Suppressor macrophage treated with lipopolysaccharide for 1 hour (primary cell): ENCODE measurements at regions not wholly inside any gene's neighbourhood (a gene's known extent, or its start where the extent isn't known, plus 50 kb on each side); places are given as distances from the start of the nearest gene placed in this dataset.
"Not testable (repeated sequence)": the region's sequence is repeated elsewhere in the genome, so short reads cannot be mapped to it uniquely, and the experiment has no call there.

Experiments
- DNase-seq, 3 donors: peaks; one replicate each; pipeline ENCODE4 v3.0.0-alpha.2; 2020 to 2022

DNA sequence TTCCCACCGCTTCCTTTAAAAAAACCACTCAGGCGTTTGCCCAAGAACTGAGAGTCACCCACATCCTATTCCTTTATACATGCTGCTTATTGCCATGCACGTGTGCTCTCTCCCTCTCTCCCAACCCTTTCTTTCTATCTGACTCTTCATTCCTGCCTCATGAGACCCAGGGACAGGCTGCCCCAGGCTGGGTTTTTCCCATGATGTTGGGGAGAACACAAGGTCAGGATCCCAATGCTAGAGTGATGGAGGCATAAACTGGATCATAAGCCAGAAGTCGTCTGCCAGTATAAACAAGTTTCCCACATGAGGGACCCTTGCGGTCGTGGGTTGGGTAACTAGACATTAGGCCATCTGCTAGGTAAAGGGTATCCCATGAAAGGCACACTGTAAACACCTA lies 64.9 kb downstream of the CD2 start:
- no peak for DNase-seq

DNA sequence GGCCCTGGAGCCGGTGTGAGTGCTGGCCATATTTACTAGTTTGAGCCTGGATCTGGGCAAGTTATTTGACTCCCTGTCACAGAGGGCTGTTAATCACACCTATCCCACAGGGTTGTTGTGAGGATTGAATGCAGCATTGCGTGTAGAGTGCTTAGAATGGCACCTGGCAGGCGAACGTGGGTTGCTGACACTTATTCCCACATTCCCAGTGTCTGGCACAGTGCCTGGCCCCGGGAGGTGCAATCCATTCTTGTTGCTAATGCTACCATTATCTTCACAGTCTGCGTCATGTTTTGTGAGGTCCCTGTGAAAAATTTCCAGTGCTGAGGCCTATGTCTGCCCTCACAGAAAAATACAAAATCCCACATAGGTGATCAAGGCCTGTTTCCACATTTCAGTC lies 66.1 kb downstream of the CD2 start:
- DNase-seq, result no peak

DNA sequence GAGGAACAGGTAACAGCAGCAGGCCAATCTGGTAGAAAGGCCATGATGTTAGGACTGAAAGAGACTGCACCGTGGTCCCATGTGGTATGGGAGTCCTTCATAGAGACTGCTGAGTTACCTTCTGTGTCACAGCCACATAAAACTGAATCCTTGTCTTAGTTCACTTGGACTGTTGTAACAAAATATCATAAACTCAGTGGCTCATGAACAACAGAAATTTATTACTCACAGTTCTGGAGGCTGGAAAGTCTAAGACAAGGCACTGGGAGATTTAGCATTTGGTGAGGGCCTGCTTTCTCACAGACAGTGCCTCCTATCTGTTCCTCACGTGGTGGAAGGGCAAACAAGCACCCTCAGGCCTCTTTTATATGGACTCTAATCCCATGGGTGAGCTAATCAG lies 67.5 kb downstream of the CD2 start:
- no peak for DNase-seq

DNA sequence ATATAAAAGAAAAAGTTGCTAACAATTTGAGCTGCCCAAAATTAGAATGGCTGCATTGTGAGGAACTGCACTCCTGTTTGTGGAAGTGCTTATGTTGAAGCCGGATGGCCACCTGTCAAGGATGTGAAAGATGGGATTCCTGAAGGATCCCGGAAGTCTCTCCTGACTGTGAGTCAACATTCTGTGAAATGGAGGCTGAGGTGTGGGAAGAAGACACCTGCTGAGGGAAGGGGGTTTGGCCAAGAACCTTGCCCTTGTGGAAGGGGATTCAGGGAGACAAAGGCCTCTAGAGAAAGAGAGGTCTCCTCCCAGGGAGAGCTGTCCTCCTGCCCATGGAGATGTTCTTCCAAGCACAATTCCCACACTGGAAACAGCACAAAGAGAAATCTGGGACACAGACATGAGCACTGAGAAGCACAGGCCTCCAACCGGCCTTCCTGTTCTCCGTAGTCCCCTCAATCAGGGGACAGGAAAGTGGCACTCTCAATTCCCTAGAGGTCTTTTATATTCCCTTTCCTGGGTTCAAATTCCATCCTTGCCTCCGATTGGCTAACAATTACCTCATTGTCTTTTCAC lies 70.5 kb downstream of the CD2 start:
- DNase-seq, result no peak

DNA sequence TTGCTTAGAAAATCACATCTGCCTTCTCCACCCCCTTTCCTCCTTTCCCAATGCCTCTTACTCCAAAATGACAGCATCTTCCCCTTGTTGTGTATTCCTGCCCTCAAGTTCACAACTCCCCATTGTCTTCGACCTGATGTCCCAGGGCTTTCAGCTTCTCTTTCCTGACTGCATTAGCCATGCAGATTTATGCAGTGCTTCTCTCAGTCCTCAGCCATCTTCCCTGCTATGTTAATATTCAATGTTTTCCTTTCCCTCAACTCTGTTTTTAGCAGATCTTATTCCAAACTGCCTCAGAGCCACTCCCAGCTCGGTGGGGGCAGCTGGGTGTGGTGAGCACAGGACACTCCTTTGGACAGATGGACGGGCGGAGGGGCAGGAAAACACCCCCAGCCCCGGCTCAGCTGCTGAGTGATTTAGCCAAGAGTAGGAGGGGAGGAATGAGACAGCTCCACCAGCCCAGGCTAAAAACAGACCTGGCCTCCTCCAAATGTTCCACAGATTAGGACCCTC lies 71.0 kb downstream of the CD2 start:
- DNase-seq, result no peak

DNA sequence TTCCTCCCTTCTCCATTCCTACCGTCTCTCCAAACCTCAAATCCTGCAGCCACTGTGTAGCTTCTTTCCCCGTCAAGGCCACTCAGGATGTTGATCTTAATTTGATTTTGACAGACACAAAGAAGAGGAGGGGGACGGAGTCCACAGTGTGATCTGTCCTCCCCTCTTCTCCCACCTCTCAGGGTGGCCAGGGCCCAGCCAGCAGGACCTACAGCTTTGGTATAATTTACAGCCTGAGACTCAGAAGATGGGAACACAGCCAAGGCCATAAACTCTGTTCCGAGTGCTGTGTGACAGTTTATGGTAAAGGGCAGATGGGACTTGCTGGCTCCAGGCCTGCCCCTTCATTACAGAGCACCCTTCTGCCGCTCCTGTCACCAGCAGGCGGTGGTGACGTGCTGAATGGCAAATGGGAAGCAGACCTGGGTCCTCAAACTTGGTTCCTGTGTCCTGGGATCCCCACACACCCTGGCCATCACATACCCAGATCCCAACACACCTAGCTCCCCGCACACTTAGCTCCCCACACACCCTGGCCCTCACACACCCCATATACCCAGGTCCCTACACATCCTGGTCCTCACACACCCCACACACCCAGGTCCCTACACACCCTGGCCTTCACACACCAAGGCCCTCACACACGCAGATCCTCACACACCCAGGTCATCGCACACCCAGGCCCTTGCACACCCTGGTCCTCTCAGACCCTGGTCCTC lies 71.6 kb downstream of the CD2 start:
- no peak for DNase-seq

DNA sequence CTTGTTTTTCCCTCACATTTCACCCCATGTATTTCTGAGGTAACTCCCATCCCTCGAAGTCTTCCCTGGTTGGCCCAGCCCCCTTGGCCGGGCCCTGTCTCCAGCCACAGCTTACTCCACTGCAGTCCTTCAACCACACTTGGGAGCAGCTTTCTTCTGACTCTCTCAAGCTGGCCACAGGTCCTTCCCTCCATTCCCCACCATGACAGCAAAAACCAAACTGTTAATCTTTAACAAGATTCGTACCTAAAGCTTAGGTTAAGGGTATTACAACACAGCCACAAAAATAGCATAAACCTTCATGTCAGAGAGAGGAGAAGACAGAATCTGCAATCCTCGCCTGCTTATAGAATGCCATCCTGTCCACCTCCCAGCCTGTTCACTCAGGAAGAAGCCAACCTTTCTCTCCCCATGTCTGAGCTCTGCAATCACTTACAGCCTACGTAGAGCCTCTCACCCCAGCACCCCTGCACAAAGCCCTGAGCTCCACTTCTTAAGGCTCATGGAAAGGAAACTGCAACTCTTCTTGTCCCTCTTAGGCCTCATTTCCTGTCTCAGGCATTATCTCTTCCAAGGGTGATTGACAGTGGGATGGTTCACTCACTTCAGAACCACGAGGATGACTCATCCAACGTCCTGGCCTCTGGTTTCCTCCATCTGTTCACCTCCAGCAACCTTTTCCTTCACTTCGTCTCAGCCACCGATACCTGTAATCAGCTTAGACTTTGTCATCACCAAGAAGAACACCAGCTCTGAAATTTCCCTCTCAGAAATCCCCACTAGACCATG lies 72.8 kb downstream of the CD2 start:
- peak; percentile 12 to 33 (median 24) for DNase-seq

DNA sequence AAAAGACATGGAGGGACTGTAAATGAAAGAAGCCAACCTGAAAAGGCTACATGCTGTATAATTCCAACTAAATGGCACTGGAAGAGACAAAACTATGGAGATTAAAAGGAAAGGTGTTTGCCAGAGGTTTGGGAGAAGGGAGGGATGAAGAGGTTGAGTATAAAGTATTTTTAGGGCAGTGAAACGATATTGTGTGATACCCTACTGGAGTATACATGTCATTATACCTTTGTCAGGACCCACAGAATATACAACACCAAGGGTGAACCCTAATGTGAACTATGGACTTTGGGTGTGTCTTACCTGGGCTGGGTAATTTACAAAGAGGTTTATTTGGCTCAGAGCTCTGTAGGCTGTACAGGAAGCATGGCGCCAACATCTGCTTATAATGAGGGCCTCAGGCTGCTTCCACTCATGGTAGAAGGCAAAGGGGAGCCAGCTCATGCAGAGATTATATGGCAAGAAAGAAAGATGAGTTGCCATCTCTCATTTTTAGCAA lies 73.4 kb downstream of the CD2 start:
- DNase-seq, result no peak

DNA sequence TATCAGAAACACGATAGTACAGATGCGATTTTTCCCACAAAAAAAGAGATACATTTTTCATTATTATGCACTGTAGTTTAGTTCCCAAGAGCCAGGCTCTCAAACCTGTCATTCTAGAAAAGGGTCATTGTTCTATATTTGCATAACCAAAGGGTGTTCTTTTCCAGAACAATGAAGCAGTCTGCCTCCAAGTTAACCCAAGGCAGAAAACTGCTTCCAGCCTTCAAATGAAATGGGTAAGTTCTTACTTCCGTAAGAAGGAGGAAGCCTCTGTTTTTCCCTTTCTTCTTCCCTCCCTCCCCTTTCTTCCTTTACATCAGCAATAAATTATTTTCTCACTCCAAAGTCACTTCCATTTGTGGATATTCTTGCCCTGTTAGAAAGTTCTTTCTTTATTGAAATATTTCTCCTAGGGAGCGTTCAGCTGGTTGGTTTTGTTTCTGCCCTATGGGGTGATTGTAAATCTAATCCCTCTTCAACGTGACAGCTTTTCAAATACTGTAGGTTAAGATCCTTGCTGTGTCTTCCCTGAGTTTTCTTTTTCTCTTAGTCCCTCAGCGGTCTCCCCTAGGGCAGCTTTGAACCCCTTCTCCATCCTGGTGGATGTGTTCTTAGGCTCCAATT lies 77.3 kb upstream of the PTGFRN start:
- no peak for DNase-seq

DNA sequence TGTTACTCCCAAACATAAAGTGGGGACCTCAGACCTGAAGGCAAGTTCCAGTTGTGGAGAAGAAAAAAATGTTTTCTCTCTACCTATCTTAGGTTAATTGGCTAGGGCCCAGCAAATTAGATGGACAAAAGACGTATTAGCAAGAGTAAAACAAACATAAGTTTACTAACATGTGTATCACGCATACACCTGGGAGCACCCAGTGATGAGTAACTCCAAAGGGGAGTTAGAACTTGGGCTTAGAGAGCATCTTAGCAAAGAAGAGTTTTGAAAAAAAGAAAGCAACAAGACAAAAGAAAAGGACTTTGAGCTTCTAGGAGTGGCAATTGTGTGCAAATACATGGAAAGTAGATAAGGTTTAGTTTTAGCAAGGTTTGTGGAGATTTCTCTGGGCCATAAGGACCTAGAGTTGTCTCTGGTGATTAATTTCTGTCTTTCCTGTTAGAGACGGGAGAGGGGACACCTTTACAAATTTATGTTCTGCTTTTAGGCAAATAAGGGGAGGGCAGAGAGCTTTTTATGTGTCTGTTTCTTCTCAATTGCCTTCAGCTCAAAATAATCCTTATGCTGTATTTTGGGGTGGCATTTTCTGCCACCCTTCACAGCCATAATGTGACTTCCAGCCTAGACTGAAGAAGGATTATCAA lies 76.7 kb upstream of the PTGFRN start:
- DNase-seq, result no peak

DNA sequence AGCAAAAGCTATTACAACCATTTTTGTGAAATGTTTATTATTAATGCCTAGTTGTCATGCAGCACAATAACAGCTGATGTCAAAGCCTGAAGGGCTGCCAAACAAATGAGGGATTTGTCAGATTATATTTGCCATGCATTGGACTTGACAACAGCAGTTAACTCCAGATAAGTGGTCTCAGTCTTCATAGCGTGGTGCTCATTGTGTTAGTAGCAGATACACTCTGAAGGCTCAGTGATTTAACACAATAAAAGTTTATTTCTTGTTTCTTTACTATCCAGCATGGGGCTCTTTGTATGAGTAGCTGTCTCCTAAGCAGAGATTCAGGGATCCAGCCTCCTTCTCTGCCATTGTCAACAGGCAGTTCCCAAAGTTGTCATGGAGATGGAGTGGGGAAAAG lies 76.0 kb upstream of the PTGFRN start:
- DNase-seq, result no peak

DNA sequence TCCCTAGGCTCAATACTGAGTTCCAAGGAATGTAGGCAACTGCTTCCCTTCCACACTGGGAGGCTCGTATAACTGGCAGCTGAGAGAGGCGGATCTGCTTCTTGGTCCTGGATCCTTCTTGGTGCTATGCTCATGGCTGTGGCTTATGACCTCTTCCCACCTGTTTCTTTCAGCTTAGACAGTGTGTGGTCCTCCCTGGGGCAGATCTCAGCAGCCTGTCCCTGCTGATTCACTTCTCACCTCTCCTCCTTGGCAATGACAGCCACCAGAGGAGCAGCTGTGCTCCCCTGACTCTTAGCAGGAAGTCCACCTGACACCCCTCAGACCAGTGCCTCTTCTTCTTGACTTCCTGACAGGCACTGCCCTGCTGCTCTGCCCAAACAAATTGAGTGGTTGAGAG lies 75.1 kb upstream of the PTGFRN start:
- DNase-seq, result no peak

DNA sequence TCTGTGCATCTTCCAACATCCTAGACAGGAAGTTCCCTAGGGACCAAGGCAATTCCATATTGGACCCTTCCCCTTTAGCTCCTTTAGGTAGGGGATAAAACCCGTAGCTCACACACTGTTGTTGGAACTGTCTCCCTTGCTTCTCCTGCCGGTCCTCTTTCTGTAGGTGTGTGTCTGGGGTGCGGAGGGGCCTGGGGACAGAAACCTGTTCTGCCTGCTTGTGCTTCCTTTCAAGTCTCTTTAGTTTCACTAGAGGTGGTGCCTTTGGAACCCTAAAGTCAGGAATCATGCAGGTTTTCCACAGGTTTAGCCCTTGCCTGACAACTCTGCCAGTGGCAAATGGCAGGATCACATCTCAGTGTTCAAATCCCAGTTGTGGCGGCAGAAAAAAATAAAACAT lies 74.6 kb upstream of the PTGFRN start:
- DNase-seq, result no peak

DNA sequence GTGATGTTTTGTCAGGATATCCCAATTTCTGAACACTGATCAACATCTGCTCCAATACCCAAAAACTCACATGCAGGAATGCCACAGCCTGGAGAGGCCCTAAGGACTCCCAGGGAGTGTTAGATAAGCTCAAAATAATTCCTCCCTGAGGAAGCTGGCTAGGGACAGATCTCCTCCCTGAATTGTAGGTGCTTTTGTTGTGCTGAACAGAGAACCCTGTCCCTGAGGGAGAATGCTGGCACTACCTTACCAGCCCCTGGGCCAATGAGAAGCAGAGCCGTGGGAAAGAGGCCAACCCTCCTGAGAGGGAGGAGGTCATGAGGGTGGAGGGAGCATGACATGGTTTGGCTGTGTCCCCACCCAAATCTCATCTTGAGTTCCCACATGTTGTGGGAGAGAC lies 73.6 kb upstream of the PTGFRN start:
- no peak for DNase-seq

DNA sequence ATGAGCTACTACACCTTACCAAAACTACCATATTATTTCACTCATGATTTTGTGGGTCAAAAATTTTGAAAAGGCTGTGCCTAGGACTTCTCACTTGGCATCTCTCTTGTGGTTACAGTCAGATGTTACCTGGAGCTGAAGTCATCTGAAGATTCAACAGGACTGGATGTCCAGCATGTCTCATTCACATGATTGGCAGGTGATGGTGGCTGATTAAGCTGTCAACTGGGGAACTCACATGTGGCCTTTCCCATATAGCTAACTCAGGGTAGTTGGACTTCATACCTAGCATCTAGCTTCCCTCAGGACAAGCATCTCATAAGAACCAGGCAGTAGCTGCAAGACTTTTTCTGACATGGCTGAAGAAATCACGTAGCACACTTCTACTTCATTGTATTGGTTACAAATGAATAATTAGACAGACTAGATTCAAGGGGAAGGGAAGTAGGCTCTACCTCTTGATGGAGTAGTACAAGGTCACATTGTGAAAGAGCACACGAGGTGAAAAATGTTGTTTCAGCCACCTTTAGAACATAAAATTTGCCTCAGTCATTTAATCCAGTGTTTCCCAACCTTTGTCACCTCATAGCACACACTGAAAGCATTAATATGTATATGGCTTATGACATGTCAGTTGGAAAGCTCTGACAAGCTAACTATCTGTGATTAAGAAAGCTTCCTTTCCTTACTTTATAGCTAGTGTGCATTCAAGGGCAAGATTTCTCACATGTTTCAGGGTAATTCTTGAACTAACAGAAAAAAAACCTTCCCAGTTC lies 68.0 kb upstream of the PTGFRN start:
- no peak for DNase-seq

DNA sequence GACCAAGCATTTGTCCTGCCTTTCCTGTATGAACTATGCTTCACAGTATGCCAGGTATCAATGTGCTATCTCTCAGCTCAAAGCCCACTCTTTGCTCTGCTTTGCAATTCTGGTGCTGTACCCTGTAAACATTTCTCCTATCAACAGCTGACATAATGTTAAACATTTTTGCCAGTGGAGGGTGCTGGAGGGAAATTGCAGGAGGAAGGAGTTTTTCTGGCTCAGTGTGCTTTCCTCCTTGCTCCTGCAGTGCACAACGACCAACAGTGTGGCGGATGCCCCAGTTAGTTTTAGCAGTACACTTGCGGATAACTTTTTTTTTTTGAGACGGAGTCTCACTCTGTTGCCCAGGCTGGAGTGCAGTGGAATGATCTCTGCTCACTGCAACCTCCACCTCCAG lies 67.1 kb upstream of the PTGFRN start:
- DNase-seq, result peak in 1 of 3 donors; percentile 18

DNA sequence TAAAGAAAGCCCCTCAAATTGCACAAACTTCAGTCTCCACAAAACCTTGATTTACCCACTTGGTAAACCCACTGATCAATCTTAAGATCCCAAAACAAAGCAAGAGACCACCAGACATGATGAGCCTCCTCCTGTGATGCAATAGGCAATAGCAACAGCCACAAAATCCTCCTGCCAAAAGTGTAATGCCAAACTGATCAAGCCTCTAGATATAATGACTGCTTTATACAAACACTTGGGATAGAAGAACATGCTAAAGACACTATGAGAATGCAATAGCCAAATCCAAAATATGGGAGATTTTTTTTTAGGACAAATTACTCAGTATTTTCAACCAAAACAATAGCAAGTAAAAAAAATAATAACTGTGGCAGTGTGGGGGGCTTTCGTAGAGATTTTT lies 64.9 kb upstream of the PTGFRN start:
- DNase-seq, result no peak

DNA sequence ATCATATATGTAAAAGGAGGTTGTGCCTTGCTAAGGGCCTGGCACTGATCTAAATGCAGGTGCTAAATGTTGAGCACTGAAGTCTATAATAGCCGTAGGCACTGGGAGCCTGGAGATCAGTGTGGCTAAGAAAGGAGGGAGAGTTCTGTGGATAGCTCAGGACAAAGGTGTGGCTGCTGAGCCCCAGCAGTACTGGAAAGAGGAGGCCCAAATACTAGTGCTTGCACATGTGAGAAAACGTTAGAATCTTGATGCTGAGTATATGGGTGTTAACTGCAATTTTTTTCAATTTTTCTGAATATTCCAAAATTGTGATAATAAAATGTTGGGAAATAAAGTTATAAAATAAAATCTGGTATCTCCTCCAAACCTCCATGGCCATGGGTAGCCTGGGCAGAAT lies 62.5 kb upstream of the PTGFRN start:
- no peak for DNase-seq

DNA sequence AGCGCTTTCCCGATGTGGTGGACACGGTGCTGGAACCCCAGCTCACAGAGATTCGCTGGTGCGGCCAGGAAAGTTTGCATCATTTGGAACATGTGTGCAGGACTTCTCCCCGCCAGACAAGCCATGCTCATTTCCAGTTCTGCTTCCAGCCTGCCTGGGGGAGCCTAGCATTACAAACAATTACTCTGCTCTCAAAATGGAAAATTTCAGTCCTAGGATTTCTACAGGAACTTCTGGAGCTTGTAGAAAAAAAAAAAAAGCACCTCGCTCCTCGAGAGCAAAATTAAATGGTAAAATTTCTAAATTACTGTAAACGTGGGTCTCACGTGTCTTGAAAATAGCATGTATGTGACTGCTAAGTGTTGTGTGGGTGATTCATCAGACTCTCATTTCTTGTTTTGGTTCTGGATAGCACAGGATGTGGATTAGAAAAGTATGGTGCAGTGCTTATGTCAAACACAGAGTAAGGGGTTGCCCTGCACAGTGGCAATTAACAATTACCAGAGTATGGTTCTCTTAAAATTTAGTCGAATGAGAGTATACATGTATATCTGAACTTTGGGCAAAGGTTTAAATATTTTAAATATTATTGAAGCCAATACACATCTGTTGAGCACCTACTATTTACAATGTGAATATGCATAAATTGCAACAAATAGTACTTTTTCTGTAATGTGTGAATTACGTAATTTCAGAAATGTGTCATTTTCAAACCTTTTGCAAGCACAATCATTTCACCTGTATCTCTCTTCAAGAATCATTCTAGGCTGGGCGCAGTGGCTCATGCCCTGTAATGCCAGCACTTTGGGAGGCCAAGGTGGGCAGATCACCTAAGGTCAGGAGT lies 61.8 kb upstream of the PTGFRN start:
- DNase-seq, result peak; percentile 68 to 81 (median 80)

DNA sequence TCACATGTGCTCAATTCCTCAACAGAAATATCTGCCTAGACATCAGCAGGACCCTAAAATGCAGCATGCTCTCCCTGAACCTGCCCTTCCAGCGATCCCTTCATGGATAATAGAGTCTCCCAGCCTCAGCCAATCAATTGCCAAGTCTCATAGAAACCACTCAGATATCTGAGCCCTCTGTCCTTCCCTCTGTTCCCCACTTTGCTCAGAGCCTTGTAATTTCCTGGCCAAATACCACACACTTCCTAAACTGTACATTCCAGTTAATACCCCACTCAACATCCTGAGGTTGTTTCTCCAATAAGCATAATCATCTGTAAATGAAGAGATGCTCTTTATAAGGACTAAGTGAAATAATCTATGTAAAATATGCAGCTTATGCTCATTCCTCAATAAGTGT lies 59.3 kb upstream of the PTGFRN start:
- no peak for DNase-seq

DNA sequence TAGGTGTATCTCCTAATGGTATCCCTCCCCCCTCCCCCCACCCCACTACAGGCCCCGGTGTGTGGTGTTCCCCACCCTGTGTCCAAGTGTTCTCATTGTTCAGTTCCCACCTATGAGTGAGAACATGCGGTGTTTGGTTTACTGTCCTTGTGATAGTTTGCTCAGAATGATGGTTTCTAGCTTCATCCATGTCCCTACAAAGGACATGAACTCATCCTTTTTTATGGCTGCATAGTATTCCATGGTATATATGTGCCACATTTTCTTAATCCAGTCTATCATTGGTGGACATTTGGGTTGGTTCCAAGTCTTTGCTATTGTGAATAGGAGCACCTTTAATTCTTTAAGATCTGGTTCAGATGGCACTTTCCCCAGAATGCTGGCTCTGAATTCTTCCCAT lies 58.5 kb upstream of the PTGFRN start:
- DNase-seq, result not testable (repeated sequence)
